HEK293T (cell line): ENCODE measurements at regions not wholly inside any gene's neighbourhood (a gene's known extent, or its start where the extent isn't known, plus 50 kb on each side); places are given as distances from the start of the nearest gene placed in this dataset.

Source experiments
- CTCF ChIA-PET: fragments of 350-600 bp; formaldehyde crosslinking; extraction: SDS; loops from one replicate; lab custom pipeline; 2021; ENCODE audit warnings: antibody characterized with exemption, inconsistent platforms; lab: Yijun Ruan, JAX
- POLR2A ChIA-PET: fragments of 350-600 bp; formaldehyde crosslinking; extraction: SDS; loops from one replicate; lab custom pipeline; 2020; ENCODE audit warnings: antibody characterized with exemption, inconsistent platforms; lab: Yijun Ruan, JAX
- DNase-seq: peaks from one replicate; pipeline ENCODE4 v3.0.0; 2012; ENCODE audit warnings: mixed read lengths; ENCODE audit errors: extremely low spot score
- ARNT ChIP-seq: fragments of 450-650 bp; IDR thresholded peaks from 2 replicates; pipeline ENCODE4 v1.6.1; 2017; ENCODE audit warnings: mild to moderate bottlenecking
- BHLHE40 ChIP-seq: fragments of 450-650 bp; IDR thresholded peaks from 2 replicates; pipeline ENCODE4 v1.6.1; 2016; ENCODE audit warnings: mild to moderate bottlenecking, moderate library complexity, borderline replicate concordance
- CTBP1 ChIP-seq: fragments of 450-650 bp; IDR thresholded peaks from 2 replicates; pipeline ENCODE4 v1.6.1; 2016; ENCODE audit warnings: borderline replicate concordance
- ELF4 ChIP-seq: fragments of 450-650 bp; IDR thresholded peaks from 2 replicates; pipeline ENCODE4 v1.6.1; 2017; ENCODE audit warnings: antibody characterized with exemption
- FOXA1 ChIP-seq: fragments of 450-650 bp; IDR thresholded peaks from 2 replicates; pipeline ENCODE4 v1.6.1; 2016; ENCODE audit warnings: mild to moderate bottlenecking
- FOXK2 ChIP-seq: fragments of 450-650 bp; IDR thresholded peaks from 2 replicates; pipeline ENCODE4 v1.6.1; 2016; ENCODE audit warnings: mild to moderate bottlenecking
- FOXM1 ChIP-seq: fragments of 450-650 bp; IDR thresholded peaks from 2 replicates; pipeline ENCODE4 v1.6.1; 2017; ENCODE audit warnings: mild to moderate bottlenecking, borderline replicate concordance
- HDGF ChIP-seq: fragments of 450-650 bp; IDR thresholded peaks from 2 replicates; pipeline ENCODE4 v1.6.1; 2017; ENCODE audit warnings: antibody characterized with exemption, borderline replicate concordance
- L3MBTL2 ChIP-seq: fragments of 450-650 bp; conservative IDR thresholded peaks from 2 replicates; pipeline ENCODE4 v1.6.1; 2016; ENCODE audit warnings: mild to moderate bottlenecking
- LEF1 ChIP-seq: fragments of 450-650 bp; IDR thresholded peaks from 2 replicates; pipeline ENCODE4 v1.6.1; 2017; ENCODE audit warnings: mild to moderate bottlenecking, borderline replicate concordance
- NFRKB ChIP-seq: fragments of 450-650 bp; IDR thresholded peaks from 2 replicates; pipeline ENCODE4 v1.6.1; 2016; ENCODE audit warnings: mild to moderate bottlenecking, moderate library complexity
- SP1 ChIP-seq: fragments of 450-650 bp; IDR thresholded peaks from 2 replicates; pipeline ENCODE4 v1.6.1; 2017
- SUZ12 ChIP-seq: fragments of 450-650 bp; IDR thresholded peaks from 2 replicates; pipeline ENCODE4 v1.6.1; 2016; ENCODE audit warnings: mild to moderate bottlenecking
- TARDBP ChIP-seq: fragments of 450-650 bp; IDR thresholded peaks from 2 replicates; pipeline ENCODE4 v1.6.1; 2016
- ZNF384 ChIP-seq: fragments of 450-650 bp; IDR thresholded peaks from 2 replicates; pipeline ENCODE4 v1.6.1; 2016
- TF ChIP-seq, protein P1 (sequence below): fragments of 450-650 bp; IDR thresholded peaks from 2 replicates; pipeline ENCODE4 v1.6.1; 2016

DNA sequence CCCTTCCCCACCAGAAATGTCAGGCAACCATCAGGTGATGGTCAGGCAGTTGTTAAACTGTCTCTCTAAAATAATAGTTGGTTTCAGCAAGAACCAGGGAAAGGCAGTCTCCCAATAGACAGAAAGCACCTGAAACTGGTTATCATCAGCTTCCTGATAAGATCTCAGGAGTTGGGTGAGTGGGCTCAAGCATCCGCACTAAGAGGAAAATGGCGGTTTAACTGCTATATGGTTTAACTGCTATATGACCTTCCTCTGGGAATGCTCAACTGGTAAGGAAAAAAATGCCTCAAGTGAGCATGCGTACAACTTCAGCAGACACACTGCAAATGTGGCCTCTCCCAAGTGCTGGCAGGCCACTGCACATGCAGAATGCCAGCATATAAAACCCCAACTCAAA, 240.8 kb upstream of the CMC1 start:
- DNase-seq, result no peak
- ChIA-PET POLR2A (no interaction called here), CTCF (no interaction called here)
- TF ChIP-seq SP1, result no peak
- TF ChIP-seq FOXA1, result no peak
- no peak for TF ChIP-seq TARDBP
- no peak for TF ChIP-seq BHLHE40
- TF ChIP-seq CTBP1, result no peak
- no peak for TF ChIP-seq L3MBTL2

DNA sequence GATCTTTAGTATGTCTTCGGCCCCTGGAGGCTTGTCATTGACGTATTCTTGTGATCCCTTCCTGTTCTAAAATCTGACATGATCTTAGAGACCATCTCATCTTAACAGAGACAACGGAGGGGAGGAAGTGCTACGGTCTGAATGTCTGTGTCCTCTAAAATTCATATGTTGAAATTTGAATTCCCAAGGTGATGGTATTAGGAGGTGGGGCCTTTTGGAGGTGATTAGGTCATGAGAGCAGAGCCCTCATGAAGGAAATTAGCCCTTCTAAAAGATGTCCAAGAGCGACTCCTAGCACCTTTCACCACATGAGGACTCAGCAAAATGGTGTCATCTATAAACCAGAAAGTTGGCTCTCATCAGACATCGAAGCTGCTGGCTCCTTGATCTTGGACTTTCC, 233.2 kb upstream of the CMC1 start:
- TF ChIP-seq FOXK2 (no peak), FOXA1 (no peak), FOXM1 (no peak), CTBP1 (no peak), SUZ12 (no peak), LEF1 (no peak), ZNF384 (no peak), SP1 (no peak), BHLHE40 (no peak), ARNT (no peak), HDGF (no peak)
- TF ChIP-seq, protein P1, sequence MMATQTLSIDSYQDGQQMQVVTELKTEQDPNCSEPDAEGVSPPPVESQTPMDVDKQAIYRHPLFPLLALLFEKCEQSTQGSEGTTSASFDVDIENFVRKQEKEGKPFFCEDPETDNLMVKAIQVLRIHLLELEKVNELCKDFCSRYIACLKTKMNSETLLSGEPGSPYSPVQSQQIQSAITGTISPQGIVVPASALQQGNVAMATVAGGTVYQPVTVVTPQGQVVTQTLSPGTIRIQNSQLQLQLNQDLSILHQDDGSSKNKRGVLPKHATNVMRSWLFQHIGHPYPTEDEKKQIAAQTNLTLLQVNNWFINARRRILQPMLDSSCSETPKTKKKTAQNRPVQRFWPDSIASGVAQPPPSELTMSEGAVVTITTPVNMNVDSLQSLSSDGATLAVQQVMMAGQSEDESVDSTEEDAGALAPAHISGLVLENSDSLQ, result no peak
- CTCF ChIA-PET, result no interaction called here
- POLR2A ChIA-PET, result no interaction called here
- DNase-seq, result no peak

DNA sequence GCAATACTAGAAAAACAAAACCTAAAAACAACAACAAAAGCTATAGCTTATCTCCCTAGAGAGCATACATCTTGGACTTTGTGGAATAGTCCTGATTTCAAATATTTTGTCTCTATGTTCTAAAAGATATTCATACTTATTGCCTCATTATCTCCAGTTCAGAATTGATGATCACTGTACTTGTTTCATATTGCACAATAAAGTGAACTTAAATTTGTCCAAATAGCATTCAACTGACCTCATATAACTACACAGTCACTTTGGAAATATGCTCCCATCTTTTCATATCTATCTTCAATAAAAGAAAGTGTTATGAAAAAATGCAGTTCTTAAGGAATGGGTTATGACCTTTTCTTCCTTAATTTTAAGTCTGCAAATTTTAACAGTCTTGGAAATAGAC, 228.6 kb upstream of the CMC1 start:
- POLR2A ChIA-PET, result no interaction called here
- DNase-seq, result no peak
- CTCF ChIA-PET, result no interaction called here
- no peak for TF ChIP-seq SP1

DNA sequence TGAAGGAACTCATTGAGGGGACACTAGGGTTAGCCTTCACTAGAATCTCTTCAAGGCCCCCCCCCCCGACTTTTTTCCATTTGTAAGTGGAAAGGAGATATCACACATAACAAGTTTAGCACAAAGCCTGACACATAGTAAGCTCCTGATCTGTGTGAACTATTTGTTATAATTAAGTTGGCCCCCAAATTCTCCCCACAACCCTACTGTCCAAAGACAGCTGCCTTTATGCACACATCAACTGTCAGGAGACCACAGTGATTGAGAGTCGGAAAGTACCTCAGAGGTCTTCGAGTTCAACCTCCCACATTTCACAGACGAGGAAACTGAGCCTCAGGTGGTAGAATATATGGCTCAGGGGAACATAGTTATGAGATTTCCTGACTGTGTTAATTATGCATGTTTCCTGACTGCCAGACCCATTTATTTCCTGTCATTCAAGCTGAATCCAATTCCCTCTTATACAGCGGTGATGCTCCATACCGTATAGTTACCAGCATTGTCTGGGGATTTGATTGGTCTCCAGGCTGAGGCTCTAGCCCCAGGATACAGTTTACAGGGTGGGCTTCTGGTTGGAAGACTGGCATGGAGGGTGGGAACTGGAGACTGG, 227.4 kb upstream of the CMC1 start:
- CTCF ChIA-PET, result no interaction called here

DNA sequence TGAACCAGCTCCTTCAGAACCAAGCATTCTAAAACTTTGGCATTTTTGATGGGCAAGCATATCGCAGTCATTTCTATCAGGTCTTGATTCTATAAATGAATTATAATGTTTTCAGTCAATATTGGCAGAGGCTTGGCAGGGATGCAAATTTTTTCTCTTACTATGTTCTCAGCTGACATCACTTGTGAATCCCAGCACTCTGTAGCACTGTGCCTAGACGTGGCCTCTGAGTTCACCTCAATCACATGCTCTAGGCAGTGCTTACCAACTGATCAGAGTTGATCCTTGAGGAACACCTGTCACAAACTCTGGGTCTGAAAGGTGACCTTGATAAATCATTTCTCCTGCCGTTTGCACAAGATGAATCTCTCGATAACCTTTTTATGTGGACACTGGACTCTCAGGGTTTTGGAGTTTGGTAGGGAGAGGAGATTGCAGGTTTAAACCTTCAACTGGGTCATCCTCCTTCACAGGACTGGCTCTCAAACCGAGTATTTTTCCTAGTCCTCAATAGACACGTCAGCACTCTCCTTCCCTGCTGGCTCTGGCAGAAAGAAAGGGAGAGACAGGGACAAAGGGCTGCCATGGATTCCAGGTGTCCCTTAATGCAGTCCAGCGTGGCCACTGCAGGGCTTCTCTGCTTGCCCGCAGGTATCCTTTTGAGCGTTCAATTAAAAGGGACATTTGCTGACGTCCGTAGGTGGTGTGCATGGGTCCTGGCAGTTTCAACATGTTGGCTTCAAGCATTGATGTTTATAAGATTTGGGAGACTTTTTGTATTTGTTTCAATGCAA, 222.3 kb upstream of the CMC1 start:
- no peak for TF ChIP-seq TARDBP
- TF ChIP-seq FOXM1, result no peak
- POLR2A ChIA-PET, result no interaction called here
- CTCF ChIA-PET, result interaction anchor here (0.6 kb wide), 1 partner anchor 178 kb away, joined by 5 read pairs; no protein-coding TSS in a partner anchor
- DNase-seq, result no peak

More for the DNA sequence above, 227.4 kb upstream of the CMC1 start:
- TF ChIP-seq SP1, result no peak
- TF ChIP-seq ZNF384, result no peak
- no peak for TF ChIP-seq FOXK2
- TF ChIP-seq SUZ12, result no peak
- no peak for TF ChIP-seq ELF4
- TF ChIP-seq LEF1, result no peak
- TF ChIP-seq L3MBTL2, result no peak
- TF ChIP-seq HDGF, result no peak
- TF ChIP-seq CTBP1, result no peak
- no peak for TF ChIP-seq FOXA1
- no peak for TF ChIP-seq BHLHE40
- TF ChIP-seq, protein P1, result no peak
- TF ChIP-seq TARDBP, result no peak
- DNase-seq, result no peak
- POLR2A ChIA-PET, result no interaction called here

DNA sequence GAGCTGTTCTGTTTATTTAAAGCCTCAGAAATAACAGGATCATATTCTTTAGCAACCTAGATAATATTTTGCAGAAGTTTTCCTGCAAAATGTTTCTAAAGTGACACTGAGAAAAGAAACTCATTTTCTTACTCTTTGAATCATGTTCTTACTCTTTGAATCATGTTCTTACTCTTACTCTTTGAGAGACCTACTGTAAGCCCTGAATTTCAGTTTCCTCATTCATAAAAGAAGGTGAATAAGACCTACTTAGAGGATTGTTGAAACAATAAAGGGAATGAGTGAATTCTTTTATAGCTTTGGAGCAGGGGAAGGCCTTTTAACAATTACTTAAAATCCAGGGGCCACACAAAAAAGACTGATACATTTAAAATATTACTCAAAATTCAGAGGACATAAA, 221.7 kb upstream of the CMC1 start:
- ChIA-PET CTCF (interaction anchor here (0.6 kb wide), 1 partner anchor 178 kb away, joined by 5 read pairs; no protein-coding TSS in a partner anchor), POLR2A (no interaction called here)
- no peak for TF ChIP-seq FOXA1
- no peak for TF ChIP-seq LEF1
- no peak for TF ChIP-seq BHLHE40
- no peak for TF ChIP-seq L3MBTL2
- no peak for TF ChIP-seq TARDBP
- no peak for TF ChIP-seq FOXK2
- no peak for TF ChIP-seq ARNT
- TF ChIP-seq ELF4, result no peak
- no peak for TF ChIP-seq CTBP1
- no peak for TF ChIP-seq HDGF
- TF ChIP-seq SP1, result no peak
- no peak for TF ChIP-seq FOXM1
- no peak for TF ChIP-seq NFRKB
- TF ChIP-seq SUZ12, result no peak
- TF ChIP-seq ZNF384, result no peak
- TF ChIP-seq, protein P1, result no peak
- no peak for DNase-seq

DNA sequence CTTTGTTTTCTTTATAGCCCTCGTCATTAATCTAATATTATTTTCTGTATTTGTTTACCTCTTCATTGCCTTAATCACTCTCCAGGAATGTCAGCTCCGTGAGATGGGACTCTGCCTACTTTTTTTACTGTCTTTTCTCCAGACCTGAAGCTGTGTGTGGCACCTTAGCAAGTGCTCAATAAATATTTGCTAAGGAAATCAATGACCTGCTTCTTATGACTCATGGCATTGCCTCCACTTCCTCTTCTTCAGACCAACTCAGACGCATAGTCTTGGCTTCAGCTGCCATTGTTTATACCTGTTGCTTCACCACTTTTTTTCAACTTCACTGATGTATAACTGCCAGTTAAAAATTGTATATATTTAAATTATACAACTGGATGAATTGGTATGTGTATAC, 218.5 kb upstream of the CMC1 start:
- CTCF ChIA-PET, result no interaction called here
- TF ChIP-seq FOXK2 (no peak), ELF4 (no peak), SUZ12 (no peak), CTBP1 (no peak), FOXM1 (no peak), TARDBP (no peak), HDGF (no peak), BHLHE40 (no peak), NFRKB (no peak)
- TF ChIP-seq, protein P1, result no peak
- DNase-seq, result no peak
- POLR2A ChIA-PET, result no interaction called here
